ENCODE measurements at regions not wholly inside any gene's neighbourhood (a gene's known extent, or its start where the extent isn't known, plus 50 kb on each side); places are given as distances from the start of the nearest gene placed in this dataset.

DNA sequence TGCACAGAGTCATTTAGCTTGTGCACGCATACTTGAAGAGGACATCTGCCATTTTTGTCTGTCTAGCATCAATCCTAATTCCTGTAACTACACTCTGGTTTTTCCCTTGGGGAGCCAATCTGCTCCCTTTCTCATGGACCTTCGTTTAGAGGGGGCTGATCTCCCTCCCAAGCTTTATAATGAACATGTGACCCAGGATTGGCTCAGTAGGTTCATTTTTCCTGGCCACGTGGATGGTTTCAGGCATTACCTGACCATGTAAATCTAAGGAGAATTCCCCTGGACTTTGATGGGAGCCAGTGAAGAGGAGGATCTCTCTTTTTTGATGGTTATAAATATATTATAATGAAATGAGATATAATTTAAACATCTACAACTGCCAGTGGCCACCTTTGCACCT lies 56.8 kb upstream of the HS3ST2 start:
- TF ChIP-seq EP300 (IDR thresholded peaks at IDR 0.05; ENCODE audit: low read depth): no peak
- no peak for TF ChIP-seq POLR2AphosphoS5 (IDR thresholded peaks at IDR 0.05)
- H3K27me3 ChIP-seq: peaks cover 10% of the 10 kb centered on the region
- H3K27ac ChIP-seq: no peak overlapping the region
- 61 to 88% methylated on average over 1 to 3 of the region's 3 CpGs for WGBS, 2 donors (ENCODE audit: low coverage in 1 of 2)
- no peak for DNase-seq
- H3K9me3 ChIP-seq: no peaks in the 10 kb centered on the region
- in situ Hi-C loops (cut with MboI; ENCODE audit: low pct_ligation_motif_present in 1 of 4, low pct_unique_long_range_greater_than_20kb in 1 of 4, low sequenced_read_pairs in 3 of 4): no loop called here
- H3K36me3 ChIP-seq: no peaks in the 10 kb centered on the region
- H3K4me1 ChIP-seq: no peaks in the 10 kb centered on the region
- intact Hi-C loops (cut with DNase I; ENCODE audit: low total_unique reads): no loop called here
- no peak overlapping the region for H3K4me3 ChIP-seq

DNA sequence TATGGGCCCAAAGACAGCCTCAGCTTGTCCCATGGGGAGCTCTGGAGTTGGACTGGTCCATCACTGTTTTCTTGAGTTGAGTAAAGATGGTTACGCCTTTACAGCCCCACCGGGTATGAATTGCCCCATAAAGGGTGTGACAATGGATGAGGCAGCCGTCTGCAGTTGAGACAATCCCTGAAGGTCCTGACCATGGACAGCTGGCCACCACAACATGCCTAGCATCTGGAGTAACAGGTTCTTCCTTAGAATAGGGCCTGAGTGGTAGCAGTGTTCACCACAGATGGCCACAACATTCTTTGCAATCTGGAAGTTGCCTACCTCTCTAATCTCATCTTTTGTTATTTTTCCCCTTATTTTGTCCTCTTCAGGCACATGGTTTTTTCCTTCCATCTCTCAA lies 51.5 kb upstream of the HS3ST2 start:
- Histone ChIP-seq H3K4me1 (peaks cover 0 to 10% (median 9%) of the 10 kb centered on the region in 4 donors), H3K36me3 (no peaks in the 10 kb centered on the region), H3K9me3 (no peaks in the 10 kb centered on the region), H3K4me3 (no peak overlapping the region), H3K27ac (no peak overlapping the region), H3K27me3 (peaks cover 4% of the 10 kb centered on the region)
- in situ Hi-C loops (cut with MboI; ENCODE audit: low pct_ligation_motif_present in 1 of 4, low pct_unique_long_range_greater_than_20kb in 1 of 4, low sequenced_read_pairs in 3 of 4) (no loop called here), intact Hi-C loops (cut with DNase I; ENCODE audit: low total_unique reads) (no loop called here)
- TF ChIP-seq POLR2AphosphoS5 (IDR thresholded peaks at IDR 0.05) (no peak), POLR2A (IDR thresholded peaks at IDR 0.05) (no peak), EP300 (IDR thresholded peaks at IDR 0.05; ENCODE audit: low read depth) (no peak)
- TF ChIP-seq, protein P1, sequence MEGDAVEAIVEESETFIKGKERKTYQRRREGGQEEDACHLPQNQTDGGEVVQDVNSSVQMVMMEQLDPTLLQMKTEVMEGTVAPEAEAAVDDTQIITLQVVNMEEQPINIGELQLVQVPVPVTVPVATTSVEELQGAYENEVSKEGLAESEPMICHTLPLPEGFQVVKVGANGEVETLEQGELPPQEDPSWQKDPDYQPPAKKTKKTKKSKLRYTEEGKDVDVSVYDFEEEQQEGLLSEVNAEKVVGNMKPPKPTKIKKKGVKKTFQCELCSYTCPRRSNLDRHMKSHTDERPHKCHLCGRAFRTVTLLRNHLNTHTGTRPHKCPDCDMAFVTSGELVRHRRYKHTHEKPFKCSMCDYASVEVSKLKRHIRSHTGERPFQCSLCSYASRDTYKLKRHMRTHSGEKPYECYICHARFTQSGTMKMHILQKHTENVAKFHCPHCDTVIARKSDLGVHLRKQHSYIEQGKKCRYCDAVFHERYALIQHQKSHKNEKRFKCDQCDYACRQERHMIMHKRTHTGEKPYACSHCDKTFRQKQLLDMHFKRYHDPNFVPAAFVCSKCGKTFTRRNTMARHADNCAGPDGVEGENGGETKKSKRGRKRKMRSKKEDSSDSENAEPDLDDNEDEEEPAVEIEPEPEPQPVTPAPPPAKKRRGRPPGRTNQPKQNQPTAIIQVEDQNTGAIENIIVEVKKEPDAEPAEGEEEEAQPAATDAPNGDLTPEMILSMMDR (IDR thresholded peaks at IDR 0.05): no peak
- no peak for DNase-seq
- 71% methylated on average over 3 of the region's 3 CpGs; no CpG with 5 or more reads in 1 of the 2 donors for WGBS, 2 donors (ENCODE audit: low coverage in 1 of 2)

DNA sequence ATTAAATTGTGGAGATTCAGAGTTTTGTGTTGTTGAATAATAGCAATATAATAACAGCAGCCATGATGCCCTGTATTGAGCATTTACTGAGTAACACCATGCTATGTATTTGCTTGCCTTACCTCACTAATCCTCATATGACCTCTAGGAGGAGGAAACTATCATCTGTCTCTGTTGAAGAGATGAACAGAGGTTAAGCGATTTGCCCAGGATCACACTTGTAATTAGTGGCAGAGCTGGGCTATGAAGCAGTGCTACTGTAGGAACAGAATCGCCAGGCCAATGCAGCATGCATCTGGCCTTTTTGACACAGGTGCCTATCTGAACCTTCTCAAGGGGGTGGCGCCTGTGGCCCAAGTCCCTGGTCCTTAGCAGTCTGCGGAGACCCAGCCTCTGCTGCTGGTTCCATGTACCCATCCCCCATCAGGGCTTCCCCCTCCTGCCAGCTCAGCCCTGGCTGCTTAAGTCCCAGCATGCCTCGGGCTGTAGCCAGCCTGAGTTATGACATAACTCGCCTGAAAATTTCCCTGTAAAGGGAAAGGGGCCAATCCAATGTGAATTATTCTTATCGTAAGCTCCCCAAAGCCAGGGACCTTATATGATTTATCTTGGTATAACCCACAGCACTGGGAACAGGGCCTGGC lies 50.4 kb upstream of the HS3ST2 start:
- DNase-seq: no peak
- in situ Hi-C loops (cut with MboI; ENCODE audit: low pct_ligation_motif_present in 1 of 4, low pct_unique_long_range_greater_than_20kb in 1 of 4, low sequenced_read_pairs in 3 of 4) (no loop called here), intact Hi-C loops (cut with DNase I; ENCODE audit: low total_unique reads) (no loop called here)
- Histone ChIP-seq H3K27ac (peak overlapping the region in 3 of 4 donors; percentile 58 to 68 (median 62)), H3K27me3 (no peaks in the 10 kb centered on the region), H3K4me3 (no peak overlapping the region), H3K36me3 (no peaks in the 10 kb centered on the region), H3K4me1 (peaks cover 0 to 10% (median 9%) of the 10 kb centered on the region in 4 donors), H3K9me3 (no peaks in the 10 kb centered on the region)
- WGBS, 2 donors (ENCODE audit: low coverage in 1 of 2): 68% methylated on average over 7 of the region's 7 CpGs; no CpG with 5 or more reads in 1 of the 2 donors
- TF ChIP-seq, protein P1 (IDR thresholded peaks at IDR 0.05): no peak
- TF ChIP-seq EP300 (IDR thresholded peaks at IDR 0.05; ENCODE audit: low read depth) (no peak), POLR2A (IDR thresholded peaks at IDR 0.05) (no peak), POLR2AphosphoS5 (IDR thresholded peaks at IDR 0.05) (peak in 1 of 3 donors; percentile 17)
